ENCODE measurements at regions not wholly inside any gene's neighbourhood (a gene's known extent, or its start where the extent isn't known, plus 50 kb on each side); places are given as distances from the start of the nearest gene placed in this dataset.

GRCh38 chr16:73872856-73873255 lies 423.8 kb upstream of the PSMD7 start:
- H3K4me3 ChIP-seq (ENCODE audit: low read depth, low read length) = no peak overlapping the region
- no peaks in the 10 kb centered on the region for H3K36me3 ChIP-seq
- no peak overlapping the region for H3K27ac ChIP-seq
- H3K27me3 ChIP-seq (ENCODE audit: insufficient read depth, low read depth, severe bottlenecking) = peaks cover 6% of the 10 kb centered on the region
- no peaks in the 10 kb centered on the region for H3K9me3 ChIP-seq (ENCODE audit: severe bottlenecking)
- no peak for DNase-seq
- no peak for TF ChIP-seq CTCF (IDR thresholded peaks at IDR 0.05; ENCODE audit: low read depth, low read length)

- Histone ChIP-seq H3K27me3 (ENCODE audit: insufficient read depth, low read depth, severe bottlenecking) (peaks cover 9% of the 10 kb centered on the region), H3K27ac (no peak overlapping the region), H3K36me3 (no peaks in the 10 kb centered on the region), H3K9me3 (ENCODE audit: severe bottlenecking) (no peaks in the 10 kb centered on the region), H3K4me3 (ENCODE audit: low read depth, low read length) (no peak overlapping the region)
- no peak for TF ChIP-seq CTCF (IDR thresholded peaks at IDR 0.05; ENCODE audit: low read depth, low read length)
- DNase-seq = no peak
Observed at GRCh38 chr16:73871088-73871733, 425.4 kb upstream of the PSMD7 start.

GRCh38 chr16:73869126-73869525 lies 427.5 kb upstream of the PSMD7 start:
- Histone ChIP-seq H3K36me3 (no peaks in the 10 kb centered on the region), H3K9me3 (ENCODE audit: severe bottlenecking) (no peaks in the 10 kb centered on the region), H3K4me3 (ENCODE audit: low read depth, low read length) (no peak overlapping the region), H3K27me3 (ENCODE audit: insufficient read depth, low read depth, severe bottlenecking) (peaks cover 15% of the 10 kb centered on the region), H3K27ac (no peak overlapping the region)
- no peak for TF ChIP-seq CTCF (IDR thresholded peaks at IDR 0.05; ENCODE audit: low read depth, low read length)
- DNase-seq = no peak

- no peak for TF ChIP-seq CTCF (IDR thresholded peaks at IDR 0.05; ENCODE audit: low read depth, low read length)
- no peak for DNase-seq
- no peaks in the 10 kb centered on the region for H3K9me3 ChIP-seq (ENCODE audit: severe bottlenecking)
- no peaks in the 10 kb centered on the region for H3K36me3 ChIP-seq
- H3K27me3 ChIP-seq (ENCODE audit: insufficient read depth, low read depth, severe bottlenecking) = peaks cover 14% of the 10 kb centered on the region
- no peak overlapping the region for H3K4me3 ChIP-seq (ENCODE audit: low read depth, low read length)
- no peak overlapping the region for H3K27ac ChIP-seq
Observed at GRCh38 chr16:73864868-73865267, 431.7 kb upstream of the PSMD7 start.

- peaks cover 9% of the 10 kb centered on the region for H3K27me3 ChIP-seq (ENCODE audit: insufficient read depth, low read depth, severe bottlenecking)
- H3K27ac ChIP-seq = no peak overlapping the region
- H3K4me3 ChIP-seq (ENCODE audit: low read depth, low read length) = no peak overlapping the region
- DNase-seq = no peak
- H3K36me3 ChIP-seq = no peaks in the 10 kb centered on the region
- H3K9me3 ChIP-seq (ENCODE audit: severe bottlenecking) = no peaks in the 10 kb centered on the region
- TF ChIP-seq CTCF (IDR thresholded peaks at IDR 0.05; ENCODE audit: low read depth, low read length) = no peak
Observed at GRCh38 chr16:73858326-73858725, 438.3 kb upstream of the PSMD7 start.

GRCh38 chr16:73853968-73854367 lies 442.6 kb upstream of the PSMD7 start:
- no peak for DNase-seq
- H3K27me3 ChIP-seq (ENCODE audit: insufficient read depth, low read depth, severe bottlenecking) = peaks cover 12% of the 10 kb centered on the region
- no peaks in the 10 kb centered on the region for H3K9me3 ChIP-seq (ENCODE audit: severe bottlenecking)
- no peak overlapping the region for H3K27ac ChIP-seq
- H3K36me3 ChIP-seq = no peaks in the 10 kb centered on the region
- no peak overlapping the region for H3K4me3 ChIP-seq (ENCODE audit: low read depth, low read length)
- no peak for TF ChIP-seq CTCF (IDR thresholded peaks at IDR 0.05; ENCODE audit: low read depth, low read length)
